ENCODE measurements at regions not wholly inside any gene's neighbourhood (a gene's known extent, or its start where the extent isn't known, plus 50 kb on each side); places are given as distances from the start of the nearest gene placed in this dataset.
"Not testable (repeated sequence)": the region's sequence is repeated elsewhere in the genome, so short reads cannot be mapped to it uniquely, and the experiment has no call there.

GRCh38 chr1:81738875-81739274 lies 61.9 kb upstream of the ADGRL2 start:
- no peak for DNase-seq

DNA sequence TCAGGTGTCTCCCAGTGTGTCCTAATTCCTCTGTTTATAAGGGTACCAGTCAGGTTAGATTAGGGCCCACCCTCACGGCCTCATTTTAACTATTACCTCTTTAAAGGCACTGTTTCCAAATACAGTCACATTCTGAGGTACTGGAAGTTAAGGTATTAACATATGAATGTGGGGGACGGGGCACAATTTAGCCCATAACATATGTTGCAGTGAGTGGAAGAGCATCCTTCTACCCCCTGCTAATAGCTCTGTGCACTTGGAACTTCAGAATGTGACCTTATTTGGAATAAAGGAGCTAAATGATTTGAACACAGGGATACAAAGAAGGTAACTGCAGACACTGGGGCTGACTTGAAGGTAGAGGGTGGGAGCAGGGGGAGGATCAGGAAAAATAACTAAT lies 67.3 kb upstream of the ADGRL2 start:
- DNase-seq, result no peak

GRCh38 chr1:81731989-81732388 lies 68.7 kb upstream of the ADGRL2 start:
- no peak for DNase-seq

GRCh38 chr1:81730881-81731280 lies 69.9 kb upstream of the ADGRL2 start:
- no peak for DNase-seq

GRCh38 chr1:81730299-81730698 lies 70.4 kb upstream of the ADGRL2 start:
- not testable (repeated sequence) for DNase-seq

GRCh38 chr1:81729818-81730217 lies 70.9 kb upstream of the ADGRL2 start:
- no peak for DNase-seq

GRCh38 chr1:81729239-81729638 lies 71.5 kb upstream of the ADGRL2 start:
- DNase-seq, result no peak

DNA sequence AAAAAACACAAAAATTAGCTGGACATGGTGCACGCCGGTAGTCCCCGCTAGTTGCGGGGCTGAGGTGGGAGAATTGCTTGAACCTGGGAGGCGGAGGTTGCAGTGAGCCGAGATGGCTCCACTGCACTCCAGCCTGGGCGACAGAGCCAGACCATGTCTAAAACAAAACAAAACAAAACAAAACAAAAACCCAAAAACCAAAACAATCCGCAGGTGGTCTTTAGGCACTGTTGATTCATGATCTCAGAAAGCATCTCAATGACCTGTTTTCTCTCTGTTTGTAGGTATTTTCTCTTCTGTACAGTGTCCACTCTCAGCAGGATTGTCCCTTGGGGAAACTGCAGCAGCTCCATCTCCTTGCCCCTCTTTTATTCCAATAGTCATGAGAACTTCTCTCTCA lies 74.9 kb upstream of the ADGRL2 start:
- DNase-seq, result no peak

DNA sequence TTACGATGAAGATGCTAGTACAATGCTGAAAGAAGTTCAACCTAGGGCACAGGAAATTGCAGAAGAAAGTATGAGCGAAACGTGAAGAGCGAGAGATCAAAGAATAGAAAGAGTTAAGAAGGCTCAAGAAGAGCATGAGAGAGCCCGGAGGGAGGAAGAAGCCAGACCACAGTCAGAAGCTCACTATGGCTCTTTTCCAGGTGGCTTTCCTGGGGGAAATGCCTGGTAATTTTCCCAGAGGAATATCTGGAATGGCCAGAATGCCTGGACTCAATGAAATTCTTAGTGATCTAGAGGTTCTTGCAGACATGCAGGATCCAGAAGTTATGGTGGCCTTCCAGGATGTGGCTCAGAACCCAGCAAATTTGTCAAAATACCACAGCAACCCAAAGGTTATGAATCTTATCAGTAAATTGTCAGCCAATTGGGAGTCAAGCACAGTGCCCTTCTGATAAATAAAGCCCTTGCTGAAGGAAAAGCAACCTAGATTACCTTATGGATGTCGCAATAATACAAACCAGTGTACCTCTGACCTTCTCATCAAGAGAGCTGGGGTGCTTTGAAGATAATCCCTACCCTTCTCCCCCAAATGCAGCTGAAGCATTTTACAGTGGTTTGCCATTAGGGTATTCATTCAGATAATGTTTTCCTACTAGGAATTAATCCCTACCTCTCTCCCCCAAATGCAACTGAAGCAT lies 78.0 kb upstream of the ADGRL2 start:
- DNase-seq, result not testable (repeated sequence)

- not testable (repeated sequence) for DNase-seq
Observed at GRCh38 chr1:81720256-81720655, 80.5 kb upstream of the ADGRL2 start.

DNA sequence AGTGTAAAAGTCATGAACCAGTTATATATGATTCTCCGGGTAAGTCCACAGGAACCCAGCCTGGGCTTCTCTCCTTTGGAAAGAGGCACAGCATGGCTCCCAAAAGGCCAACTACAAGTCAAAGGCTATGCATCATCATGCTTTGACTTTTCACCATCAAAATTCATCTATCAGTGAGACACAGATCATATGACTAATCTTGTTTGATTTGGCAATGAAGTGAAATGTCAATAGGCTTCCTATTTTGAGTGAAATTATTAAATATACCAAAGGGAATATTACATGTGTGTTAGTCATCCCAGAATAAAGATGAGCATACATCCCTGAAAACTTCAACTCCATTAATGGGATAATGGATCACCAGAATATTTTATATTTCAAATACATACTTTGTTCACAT lies 83.5 kb upstream of the ADGRL2 start:
- no peak for DNase-seq

GRCh38 chr1:81715391-81715790 lies 85.3 kb upstream of the ADGRL2 start:
- no peak for DNase-seq

- no peak for DNase-seq
Observed at GRCh38 chr1:81714636-81715035, 86.1 kb upstream of the ADGRL2 start.

GRCh38 chr1:81712425-81712824 lies 88.3 kb upstream of the ADGRL2 start:
- no peak for DNase-seq

DNA sequence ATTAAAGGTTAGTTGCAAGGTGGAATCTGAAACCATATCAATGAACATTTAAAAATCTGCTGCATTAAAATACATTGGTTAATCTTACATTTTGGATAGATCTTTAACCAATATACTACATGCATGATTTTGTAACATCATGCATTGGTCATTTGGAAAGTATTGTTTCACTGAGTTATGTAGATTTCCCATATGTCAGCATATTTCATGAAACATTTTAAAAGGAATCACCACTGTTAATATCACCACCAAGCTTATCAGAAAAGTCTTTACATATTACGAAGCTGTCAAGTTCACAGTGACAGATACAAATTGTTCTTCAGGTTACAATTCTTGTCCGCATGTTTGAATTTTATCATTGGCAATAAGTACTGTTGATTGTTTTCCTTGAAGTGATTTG lies 89.9 kb upstream of the ADGRL2 start:
- DNase-seq, result no peak

DNA sequence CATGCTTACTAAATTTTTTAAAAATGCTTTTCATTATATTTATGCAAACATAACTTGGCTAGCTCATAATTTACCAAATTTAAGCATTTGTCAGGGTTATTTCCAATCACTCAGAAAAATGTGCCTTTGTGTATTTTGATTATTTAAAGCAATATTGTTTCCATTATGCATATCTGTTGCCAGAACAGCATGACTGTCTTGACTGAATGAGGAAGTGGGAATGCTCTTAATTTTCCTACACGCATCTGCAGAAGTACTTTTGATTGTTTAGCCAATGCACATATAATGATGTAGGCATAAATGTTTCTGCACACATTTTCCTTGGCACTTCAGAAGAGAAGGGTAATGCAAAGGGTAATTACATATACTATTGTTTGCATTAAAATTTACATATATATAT lies 92.5 kb upstream of the ADGRL2 start:
- DNase-seq, result no peak

DNA sequence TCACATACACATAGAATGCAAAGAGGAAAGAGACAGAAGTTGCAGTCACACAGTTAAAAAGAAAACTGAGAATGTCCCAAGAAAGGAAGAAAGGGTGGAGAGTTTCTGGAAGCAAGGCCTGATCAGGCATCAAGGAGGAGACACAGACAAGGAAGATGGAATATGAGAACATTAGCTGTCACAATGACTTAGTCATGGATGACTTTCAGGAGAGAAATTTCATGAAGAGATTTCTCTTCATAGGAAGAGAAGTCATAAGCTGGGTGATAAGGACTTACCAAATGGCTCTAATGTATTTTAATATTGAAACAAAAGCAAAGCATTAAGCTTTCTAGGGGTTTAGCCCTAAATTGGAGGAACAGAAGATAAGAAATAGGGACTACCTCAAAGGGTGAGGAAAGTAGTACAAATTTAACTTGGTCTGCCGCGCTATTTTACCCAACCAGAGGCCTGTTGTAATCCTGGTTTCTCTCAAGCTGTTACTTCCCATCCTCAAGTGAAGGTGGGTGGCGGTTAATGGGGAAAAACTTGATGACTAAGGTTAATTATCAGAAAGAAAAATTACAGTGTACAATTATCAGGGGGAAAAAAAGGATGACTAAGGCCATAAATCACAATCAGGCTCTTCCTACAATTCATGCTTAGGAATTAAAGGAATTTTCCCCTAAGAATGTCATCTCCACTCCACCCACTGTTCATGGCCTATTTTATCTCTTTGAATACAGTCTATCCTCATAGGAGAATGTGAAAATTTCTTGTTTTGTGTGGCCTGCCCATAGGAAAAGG lies 93.9 kb upstream of the ADGRL2 start:
- no peak for DNase-seq

DNA sequence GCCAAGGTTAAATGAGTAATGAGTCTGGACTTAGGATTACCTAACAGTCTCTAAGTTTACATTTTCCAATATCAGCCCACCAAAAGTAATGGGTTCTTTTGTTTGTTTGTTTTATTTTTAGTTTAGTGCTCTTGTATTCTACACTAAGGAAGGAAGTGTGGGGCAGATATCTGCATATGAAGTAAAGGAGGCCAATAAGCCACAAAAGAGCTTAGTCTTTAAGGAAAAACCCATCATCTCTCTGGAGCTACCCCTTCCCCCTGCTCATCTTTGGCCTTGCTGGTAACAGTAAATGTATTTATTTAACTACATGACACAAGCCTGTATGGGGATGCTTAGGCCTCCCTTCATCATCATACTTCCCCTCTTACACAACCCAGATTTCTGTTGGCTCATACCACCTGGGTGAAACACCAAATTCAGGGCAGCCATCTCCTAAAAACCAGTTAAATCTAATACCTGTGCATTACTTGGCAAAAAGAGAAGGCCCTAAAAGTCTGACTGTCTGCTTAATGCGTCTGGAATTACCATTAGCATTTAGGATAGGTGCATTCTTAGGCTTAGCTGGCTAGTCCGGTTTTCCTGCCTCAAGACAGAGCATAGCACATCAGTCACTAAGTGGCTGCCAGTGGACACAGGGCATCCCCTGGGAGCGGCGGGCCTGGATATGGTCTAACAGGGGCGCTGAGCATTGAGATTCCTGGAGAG lies 96.8 kb upstream of the ADGRL2 start:
- no peak for DNase-seq

- DNase-seq, result no peak
Observed at GRCh38 chr1:81703391-81703755, 97.4 kb upstream of the ADGRL2 start.

- DNase-seq, result no peak
Observed at GRCh38 chr1:81702903-81703302, 97.8 kb upstream of the ADGRL2 start.

DNA sequence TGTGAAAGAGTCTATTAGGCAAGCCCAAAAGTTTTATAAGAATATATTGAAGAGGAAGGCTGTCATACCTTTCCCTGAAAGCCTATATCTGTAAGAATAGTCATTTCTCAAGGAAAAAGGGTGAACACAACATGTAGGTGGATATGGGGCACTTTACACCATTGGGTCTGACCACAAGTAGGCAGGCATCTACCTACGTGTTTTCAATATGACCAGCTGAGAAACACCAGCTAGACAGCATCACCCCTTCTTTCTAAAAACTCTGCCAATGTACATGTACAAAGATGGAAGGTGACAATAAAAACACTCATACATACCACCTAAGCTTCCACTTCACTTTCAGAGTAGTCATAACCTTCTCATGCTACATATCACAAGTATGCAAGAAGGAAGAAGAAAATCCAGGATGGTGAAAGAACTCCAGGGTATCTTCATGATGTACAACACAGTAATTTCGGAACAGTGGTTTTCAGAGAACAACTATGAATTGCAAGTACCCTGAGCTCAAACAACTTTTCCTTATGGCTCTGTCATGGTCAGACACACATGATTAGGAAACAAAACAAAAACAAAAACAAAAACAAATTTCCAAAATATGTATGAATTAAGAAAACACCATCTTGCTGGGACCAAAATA lies 98.5 kb upstream of the ADGRL2 start:
- DNase-seq, result no peak

DNA sequence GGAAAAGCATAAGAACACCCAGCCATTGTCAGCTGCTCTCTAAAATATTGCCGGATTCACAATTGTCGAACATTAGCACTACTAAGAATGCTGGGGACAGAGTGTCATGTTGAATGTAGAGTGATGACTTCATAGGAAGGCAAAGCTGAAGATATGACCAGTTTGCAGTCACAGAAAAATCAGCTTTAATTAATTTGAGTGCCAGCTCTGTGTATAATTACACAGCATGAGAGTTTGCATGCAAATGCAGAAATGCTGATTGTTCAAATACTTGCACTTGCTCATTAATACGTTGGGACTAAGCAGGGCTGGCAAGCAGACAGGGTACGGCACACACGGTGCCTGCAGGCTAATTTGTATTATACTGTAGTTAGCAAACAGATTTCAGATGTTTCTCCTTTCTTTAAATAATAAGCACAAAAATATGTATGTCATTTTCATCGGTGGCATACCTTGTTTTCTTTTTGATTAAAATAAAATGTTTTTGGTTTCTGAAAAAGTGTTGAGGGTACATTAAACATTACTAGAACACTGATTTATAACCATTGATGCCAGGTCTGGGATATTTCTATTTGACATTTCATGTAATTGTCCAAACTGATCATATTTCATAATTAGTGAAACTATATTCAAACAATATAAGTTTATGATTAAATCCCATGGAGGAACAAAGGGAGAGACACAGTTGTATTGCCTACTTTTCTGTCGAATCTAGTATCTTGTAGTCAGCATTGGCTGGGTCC lies 99.8 kb upstream of the ADGRL2 start:
- DNase-seq, result no peak

- DNase-seq, result no peak
Observed at GRCh38 chr1:81699234-81699633, 101.5 kb upstream of the ADGRL2 start.
